GM06990 (cell line): ENCODE measurements at regions not wholly inside any gene's neighbourhood (a gene's known extent, or its start where the extent isn't known, plus 50 kb on each side); places are given as distances from the start of the nearest gene placed in this dataset.
"Not testable (repeated sequence)": the region's sequence is repeated elsewhere in the genome, so short reads cannot be mapped to it uniquely, and the experiment has no call there.

Experiments
- DNase-seq: peaks from one replicate; pipeline ENCODE4 v3.0.0-alpha.2; 2011; ENCODE audit not compliant: insufficient read length; ENCODE audit errors: extremely low read depth
- H3K27me3 ChIP-seq: replicated peaks from 2 replicates; pipeline ENCODE4 v1.6.0; 2011; ENCODE audit warnings: low read length; ENCODE audit not compliant: control insufficient read depth, insufficient read depth
- H3K36me3 ChIP-seq: 2 replicates; pipeline ENCODE4 v1.5.1; 2011; ENCODE audit warnings: low read length; ENCODE audit not compliant: control insufficient read depth, insufficient read depth
- H3K4me3 ChIP-seq: replicated peaks from 2 replicates; pipeline ENCODE4 v1.5.1; 2011; ENCODE audit warnings: low read depth, mild to moderate bottlenecking, control low read depth, low read length
- CTCF ChIP-seq: IDR thresholded peaks from 2 replicates; pipeline ENCODE4 v1.5.1; 2011; ENCODE audit warnings: low read length, control low read depth, mild to moderate bottlenecking, inconsistent platforms; ENCODE audit not compliant: insufficient read depth, poor library complexity, severe bottlenecking

DNA sequence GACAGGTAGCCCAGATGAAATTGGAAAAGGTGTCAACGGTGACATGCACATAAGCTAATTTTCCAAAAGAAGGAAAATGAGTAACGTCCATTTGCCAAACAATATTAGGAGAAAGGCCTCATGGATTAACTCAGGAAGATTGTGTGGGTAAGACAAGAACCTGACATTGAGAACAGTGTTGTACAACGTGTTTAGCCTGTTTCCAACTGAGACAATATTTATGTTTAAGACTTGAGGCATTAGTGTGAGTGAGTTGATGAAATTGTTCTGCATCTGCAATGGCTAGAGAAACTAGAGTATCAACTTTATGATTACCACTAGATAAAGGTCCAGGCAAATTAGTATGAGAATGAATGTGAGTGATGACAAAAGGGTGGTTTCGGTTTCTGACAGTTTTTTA, 191.3 kb upstream of the RAI14 start:
- Histone ChIP-seq H3K36me3 (no peaks in the 10 kb centered on the region), H3K4me3 (no peak overlapping the region)
- no peak for TF ChIP-seq CTCF

GRCh38 chr5:34465301-34465700, 190.8 kb upstream of the RAI14 start:
- not testable (repeated sequence) for H3K27me3 ChIP-seq, H3K36me3 ChIP-seq, DNase-seq, H3K4me3 ChIP-seq
- TF ChIP-seq CTCF: peak; percentile 23

More for the DNA sequence above, 191.3 kb upstream of the RAI14 start:
- H3K27me3 ChIP-seq: no peaks in the 10 kb centered on the region
- no peak for DNase-seq

DNA sequence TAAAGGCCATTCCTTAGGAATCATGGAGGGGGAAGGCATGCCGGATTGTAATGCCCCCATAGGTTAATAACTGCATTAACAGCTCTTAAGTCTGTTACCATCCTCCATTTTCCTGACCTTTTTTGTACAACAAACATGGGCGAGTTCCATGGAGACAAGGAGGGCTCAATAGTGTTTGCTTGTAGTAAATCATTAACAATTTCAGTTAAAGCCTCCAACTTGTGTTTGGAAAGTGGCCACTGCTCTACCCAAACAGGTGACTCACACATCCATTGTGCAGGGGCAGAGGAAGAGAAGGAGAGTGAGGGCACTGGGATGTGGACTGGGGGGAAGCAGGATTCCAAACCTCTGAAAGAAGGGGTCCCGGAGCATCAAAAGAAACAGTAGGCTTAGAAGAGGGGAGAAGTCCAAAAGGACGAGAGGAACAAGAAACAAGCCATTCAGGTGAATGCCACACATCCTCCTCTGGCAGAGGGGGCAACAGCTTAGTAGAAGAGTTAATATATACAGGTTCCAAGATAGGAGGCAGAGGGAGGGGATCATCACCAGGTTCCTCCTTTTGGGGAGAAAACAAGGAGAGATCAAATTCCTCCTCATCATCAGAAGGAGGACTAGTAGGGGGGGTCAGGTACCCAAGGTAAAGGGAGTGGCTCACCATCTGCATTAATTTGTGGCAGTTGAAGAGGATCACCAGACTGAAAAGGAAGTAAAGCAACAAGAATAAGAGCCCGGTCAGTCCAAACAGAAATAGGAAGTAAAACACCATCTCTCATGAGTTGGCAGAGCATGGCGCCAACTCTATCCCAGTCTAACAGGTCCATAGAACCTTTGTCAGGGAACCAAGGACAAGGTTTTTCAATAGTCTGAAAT, 189.4 kb upstream of the RAI14 start:
- H3K4me3 ChIP-seq, H3K36me3 ChIP-seq, DNase-seq: not testable (repeated sequence)

GRCh38 chr5:34467436-34467835, 188.7 kb upstream of the RAI14 start:
- Histone ChIP-seq H3K4me3 (no peak overlapping the region), H3K36me3 (no peaks in the 10 kb centered on the region), H3K27me3 (no peaks in the 10 kb centered on the region)
- no peak for TF ChIP-seq CTCF
- DNase-seq: no peak

More for the DNA sequence above, 189.4 kb upstream of the RAI14 start:
- H3K27me3 ChIP-seq: not testable (repeated sequence)

GRCh38 chr5:34467984-34468383, 188.1 kb upstream of the RAI14 start:
- H3K27me3 ChIP-seq, H3K4me3 ChIP-seq, DNase-seq, H3K36me3 ChIP-seq: not testable (repeated sequence)

DNA sequence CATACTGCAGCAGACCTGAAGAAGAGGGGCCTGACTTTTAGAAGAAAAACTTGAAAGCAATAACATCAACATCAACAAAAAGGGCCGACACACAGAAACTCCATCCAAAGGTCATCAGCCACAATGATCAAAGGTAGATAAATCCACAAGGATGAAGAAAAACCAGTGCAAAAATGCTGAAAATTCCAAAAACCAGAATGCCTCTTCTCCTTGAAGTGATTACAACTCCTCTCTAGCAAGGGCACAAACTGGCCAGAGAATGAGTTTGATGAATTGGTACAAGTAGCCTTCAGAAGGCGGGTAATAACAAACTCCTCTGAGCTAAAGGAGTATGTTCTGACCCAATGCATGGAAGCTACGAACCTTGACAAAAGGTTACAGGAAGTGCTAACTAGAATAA, 186.2 kb upstream of the RAI14 start:
- Histone ChIP-seq H3K36me3 (no peaks in the 10 kb centered on the region), H3K27me3 (no peaks in the 10 kb centered on the region), H3K4me3 (no peak overlapping the region)
- no peak for TF ChIP-seq CTCF
- DNase-seq: no peak
